HG03469 (cell line): ENCODE measurements at regions not wholly inside any gene's neighbourhood (a gene's known extent, or its start where the extent isn't known, plus 50 kb on each side); places are given as distances from the start of the nearest gene placed in this dataset.

Source experiments
- ATAC-seq: cut with Tn5 transposase; IDR thresholded peaks from one replicate; pipeline ENCODE4 v1.9.1; 2021; ENCODE audit warnings: mild to moderate bottlenecking, moderate library complexity, moderate number of reproducible peaks; ENCODE audit not compliant: unreplicated experiment

GRCh38 chrX:39165185-39165584, 363.9 kb downstream of the MID1IP1 start:
- ATAC-seq, result no peak

DNA sequence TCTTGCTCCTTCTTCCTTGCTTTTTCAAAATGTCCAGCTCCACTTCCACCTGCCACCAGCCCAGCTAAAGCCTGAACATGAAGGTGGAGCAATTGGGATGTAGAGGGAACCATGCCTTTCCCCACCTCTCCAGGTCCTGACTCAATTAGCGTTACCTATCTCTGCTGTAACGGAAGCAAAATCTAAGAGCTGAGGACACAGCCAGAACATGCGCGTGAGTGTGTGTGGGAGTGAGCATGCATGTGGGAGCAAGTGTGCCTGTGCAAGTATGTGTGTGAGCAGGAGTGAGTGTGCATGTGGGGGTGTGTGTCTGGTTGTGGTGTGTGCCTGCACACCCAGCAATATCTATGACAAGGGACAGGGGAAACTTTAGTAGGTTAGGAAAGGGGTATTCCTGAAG, 364.5 kb downstream of the MID1IP1 start:
- no peak for ATAC-seq

- ATAC-seq, result peak; percentile 62
Measured at GRCh38 chrX:39167791-39168190, 366.5 kb downstream of the MID1IP1 start.

- no peak for ATAC-seq
Measured at GRCh38 chrX:39168609-39169008, 367.4 kb downstream of the MID1IP1 start.

GRCh38 chrX:39169976-39170375, 368.7 kb downstream of the MID1IP1 start:
- ATAC-seq, result no peak

GRCh38 chrX:39170464-39170863, 369.2 kb downstream of the MID1IP1 start:
- no peak for ATAC-seq

- no peak for ATAC-seq
Measured at GRCh38 chrX:39171686-39172085, 370.4 kb downstream of the MID1IP1 start.

DNA sequence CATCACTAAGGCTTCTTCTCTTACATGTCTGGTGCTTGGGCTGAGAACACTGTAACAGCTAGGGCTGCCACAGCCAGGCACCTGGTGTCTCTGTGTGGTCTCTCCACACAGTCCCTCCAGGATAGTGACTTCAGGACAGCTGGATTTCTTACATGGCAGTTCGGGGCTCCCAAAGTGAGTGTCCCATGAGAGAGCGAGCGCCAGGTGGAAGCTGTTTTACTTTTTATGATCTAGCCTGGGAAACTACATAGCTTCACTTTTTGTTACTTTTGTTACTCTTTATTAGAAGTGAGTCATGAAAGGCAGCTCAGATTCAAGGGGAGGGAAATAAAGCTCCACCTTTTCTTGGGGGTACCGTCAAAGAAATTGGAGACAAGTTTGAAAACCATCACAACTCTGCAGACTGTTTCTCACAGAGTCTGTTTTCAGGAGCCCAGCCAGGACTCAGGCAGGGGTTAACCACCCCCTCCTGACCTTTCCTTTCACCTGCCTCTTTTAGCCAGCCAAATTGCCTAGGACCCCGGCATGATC, 373.0 kb downstream of the MID1IP1 start:
- ATAC-seq, result no peak

DNA sequence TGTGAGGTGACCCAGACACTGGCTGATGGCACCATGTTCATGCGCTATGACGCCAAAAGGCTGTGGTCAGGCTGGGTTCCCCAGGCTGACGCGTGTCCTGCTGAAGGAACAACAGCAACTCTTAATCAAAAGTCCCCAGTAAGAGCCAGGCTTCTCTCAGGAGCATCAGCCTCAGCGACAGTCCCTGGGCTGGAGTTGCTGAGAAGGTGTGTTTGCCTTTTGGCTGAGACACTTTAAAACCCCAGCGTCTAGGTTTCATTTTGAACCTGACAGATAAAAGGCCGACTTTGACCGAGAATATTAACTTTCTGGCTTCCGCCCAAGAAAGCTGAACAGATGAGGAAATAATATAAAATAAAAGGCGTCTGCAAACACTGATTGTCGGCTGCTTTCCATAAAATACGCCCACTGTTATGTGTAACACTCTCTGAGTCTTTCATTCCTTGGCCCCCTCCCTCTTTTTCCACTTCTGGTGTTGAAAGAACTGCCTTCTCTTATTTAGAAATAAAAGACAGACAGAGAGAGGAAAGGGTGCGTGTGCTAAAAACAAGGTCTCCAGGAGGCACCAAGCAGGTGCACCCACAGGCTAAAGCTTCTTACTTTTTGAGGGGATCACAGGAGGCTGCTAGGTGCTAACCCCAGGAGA, 373.6 kb downstream of the MID1IP1 start:
- no peak for ATAC-seq

DNA sequence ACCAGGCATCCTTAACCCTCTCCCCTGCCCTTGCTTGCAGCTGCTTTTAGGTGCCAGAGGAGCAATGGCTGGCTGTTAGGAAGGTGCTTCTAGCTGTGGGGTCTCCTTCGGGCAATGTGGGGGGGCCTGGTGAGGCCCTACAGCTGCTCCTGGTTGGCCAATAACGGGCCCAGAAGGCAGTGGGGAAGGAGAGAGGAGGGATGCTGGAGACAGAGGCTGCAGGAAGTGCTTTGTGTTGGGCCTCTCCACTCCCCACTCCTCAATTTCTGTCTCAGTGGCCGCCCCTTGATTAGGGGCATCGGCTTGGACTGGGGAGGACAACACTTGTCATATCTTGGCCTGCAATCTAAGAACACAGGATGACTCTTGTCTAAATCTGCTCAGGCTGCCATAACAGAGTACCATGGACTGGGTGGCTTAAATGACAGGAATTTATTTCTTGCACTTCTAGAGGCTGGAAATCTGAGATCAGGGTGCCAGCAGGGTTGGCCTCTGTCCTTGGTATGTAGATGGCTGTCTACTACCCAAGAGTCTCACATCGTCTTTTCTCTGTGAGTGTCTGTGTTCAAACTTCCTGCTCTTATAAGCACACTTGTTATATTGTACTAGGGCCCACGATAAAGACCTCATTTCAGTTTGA, 374.3 kb downstream of the MID1IP1 start:
- ATAC-seq, result no peak

GRCh38 chrX:39176105-39176504, 374.8 kb downstream of the MID1IP1 start:
- no peak for ATAC-seq

DNA sequence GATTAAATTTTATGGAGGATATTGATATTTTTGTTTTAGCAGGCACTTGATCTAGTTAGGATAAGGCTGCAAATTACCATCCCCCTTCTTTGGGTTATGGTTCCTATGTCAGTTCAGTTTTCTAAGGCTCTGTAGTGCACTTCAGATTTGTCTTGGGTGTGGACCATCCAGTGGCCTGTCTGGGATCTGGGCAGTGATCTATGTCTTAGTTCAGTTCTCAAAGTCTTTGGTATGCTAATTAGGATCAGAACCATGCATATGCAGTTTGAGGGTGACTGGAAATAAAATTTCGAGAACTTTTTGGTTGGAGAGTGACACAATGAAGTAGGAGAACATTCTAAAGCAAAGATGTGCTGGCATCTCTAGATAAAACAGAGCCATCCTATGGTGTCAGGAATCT, 388.2 kb downstream of the MID1IP1 start:
- no peak for ATAC-seq

DNA sequence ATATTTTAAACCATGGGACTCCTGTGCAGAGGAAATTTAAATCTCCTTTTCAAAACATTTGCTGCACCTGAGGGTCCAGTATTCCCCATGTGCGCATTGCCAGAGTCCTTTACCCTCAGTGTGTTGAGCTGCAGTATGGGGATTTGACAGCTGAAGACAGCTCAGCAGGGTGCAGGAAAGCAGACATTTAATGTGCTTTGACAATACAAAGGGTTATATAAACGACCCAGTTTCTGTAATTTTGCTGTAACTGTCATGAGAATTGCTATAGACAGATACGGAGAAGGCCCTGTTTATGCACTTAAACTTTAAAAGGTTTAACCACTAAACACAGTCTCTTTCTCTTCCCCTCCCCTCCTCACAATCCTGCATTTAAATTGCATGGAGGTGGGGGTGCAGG, 393.4 kb downstream of the MID1IP1 start:
- no peak for ATAC-seq

DNA sequence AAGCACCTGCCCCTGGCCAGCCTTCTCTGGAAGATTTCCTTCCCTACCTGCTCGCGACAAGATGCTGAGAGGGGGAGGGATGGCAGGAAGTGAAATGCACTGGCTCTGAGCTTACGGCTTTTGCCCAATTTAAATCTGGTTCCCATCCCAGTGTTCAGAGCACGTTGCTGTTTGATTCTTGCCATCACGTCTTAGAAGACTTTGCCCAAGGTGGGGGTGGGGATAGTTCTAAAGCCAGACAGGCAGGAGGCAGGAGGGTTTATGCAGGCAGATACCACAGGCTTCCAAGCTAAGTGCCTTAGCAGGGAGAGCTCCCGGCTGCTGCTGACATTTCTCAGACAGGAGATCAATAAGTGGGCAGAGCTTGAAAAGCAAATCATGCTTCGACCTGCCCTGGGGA, 393.9 kb downstream of the MID1IP1 start:
- ATAC-seq, result no peak

DNA sequence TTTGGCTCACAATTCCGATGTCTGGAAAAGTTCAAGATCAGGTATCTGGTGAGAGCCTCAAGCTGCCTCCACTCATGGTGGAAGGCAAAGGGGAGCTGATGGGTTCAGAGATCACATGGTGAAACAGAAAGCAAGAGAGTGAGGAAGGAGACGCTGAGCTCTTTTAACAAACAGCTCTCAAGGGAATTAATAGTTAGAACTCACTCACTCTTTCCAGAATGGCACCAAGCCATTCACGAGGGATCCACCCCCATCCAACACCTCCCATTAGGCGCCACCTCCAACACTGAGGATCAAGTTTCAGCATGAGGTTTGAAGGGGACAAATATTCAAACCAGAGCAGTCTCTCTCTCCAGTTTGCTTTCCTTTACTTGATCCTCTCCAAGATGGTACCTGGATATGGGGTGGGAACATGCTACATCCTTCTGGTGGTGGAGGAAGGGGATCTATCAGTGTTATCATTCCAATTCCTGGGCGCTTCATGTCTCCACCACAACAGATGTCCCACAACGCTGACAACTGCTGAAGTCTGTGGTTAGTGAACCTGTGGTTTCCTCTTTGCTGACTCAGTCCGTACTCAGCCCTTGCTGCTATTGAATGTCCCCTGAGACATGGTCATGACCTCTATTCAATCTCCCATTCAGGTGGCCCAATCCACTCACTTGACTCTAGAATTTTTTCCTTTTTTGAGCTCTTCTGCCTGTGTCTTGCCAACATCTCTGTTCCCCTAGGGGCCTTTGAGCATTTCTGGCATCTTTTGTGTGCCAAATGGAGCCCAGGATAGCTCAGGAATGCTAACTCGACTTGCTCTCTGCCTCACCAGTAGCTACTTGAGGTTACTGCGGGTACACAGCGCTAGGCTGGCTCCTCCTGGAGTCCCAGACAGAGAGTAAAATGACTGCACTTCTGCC, 395.2 kb downstream of the MID1IP1 start:
- peak; percentile 81 for ATAC-seq

DNA sequence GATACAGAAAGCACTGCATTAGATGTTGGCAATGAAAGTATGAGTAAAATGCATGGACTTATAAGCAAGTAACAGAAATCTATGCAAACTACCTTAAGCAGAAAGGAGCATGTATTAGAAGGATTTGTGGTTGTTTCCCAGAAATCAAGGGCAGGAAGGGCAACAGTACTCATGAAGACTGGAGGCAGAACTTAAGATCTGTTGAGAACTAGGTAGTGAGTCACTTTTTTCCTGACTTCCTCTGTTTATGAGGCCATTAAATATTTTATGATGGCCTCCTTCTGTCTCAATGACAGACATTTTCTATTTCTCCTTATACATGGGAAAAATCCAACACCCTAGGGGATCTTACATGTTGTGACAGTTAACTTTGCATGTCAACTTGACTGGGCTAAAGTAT, 398.2 kb downstream of the MID1IP1 start:
- ATAC-seq, result no peak

DNA sequence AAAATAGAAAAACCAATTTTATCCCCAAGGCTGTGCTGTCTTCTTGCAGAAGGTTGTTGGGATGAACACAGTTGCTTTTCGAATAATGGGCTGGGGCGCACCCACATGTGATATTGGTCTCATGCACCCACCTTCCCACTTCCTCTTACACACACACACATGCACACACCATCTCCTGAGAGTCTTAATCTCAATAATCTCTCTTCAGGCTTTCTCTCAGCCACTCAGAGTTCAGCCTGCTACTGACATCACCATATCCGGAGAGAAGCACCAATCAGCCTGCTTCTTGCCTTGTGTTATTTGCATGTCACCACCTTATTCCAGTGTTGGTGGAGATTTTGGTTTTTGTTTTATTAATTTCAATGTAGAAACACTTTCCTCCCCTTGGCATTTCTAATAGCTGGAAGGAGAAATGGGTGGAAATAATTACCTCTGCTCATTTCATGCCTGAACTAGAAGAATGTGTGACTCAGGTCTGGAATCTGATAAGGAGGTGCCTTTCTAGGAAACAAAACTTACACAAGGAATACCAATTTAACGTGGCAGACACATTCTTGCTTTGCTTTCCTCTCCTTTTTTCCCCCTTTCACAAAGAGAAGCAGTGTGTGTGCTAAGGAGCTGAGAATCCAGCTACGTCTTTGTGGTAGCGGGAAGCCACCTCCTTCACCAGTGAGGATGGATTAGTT, 400.2 kb downstream of the MID1IP1 start:
- ATAC-seq, result no peak

DNA sequence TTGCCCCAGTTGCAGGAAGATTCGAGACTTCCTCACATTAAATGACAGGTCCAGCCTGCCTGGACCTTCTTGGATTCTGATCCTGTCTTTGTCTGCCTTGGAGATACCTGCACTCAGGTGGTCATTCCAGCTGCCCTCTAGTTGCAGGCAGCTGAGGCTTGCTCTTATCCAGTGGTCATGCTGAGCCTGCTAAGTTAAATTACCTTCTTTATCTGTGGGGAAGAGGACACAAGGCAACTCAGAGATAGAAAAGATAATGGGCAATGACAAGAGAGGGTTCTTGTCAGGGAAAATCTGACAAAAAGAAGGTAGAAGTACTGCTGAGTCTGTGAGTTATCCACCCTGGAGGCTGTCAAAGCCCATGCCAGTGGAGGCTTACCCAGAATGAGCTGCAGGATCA, 401.4 kb downstream of the MID1IP1 start:
- no peak for ATAC-seq

DNA sequence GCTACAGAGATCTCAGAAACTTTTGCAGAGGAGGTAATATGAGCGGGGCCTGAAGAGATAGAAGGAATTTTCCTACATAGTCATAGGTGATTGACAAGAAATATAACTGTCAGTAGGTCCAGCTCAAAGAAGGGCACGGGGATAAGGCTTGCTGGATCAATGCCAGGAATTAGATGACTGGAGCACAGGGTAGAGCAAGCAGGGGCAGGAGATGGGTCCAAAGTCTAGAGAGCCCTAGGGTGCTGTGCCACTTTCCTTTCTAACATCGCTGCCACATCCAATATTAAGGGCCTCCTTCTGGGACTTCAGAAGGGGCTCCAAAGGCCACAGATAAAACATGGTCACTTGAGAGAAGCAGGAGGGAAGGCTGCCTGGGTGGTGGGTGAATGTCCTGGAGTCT, 402.2 kb downstream of the MID1IP1 start:
- ATAC-seq, result no peak

DNA sequence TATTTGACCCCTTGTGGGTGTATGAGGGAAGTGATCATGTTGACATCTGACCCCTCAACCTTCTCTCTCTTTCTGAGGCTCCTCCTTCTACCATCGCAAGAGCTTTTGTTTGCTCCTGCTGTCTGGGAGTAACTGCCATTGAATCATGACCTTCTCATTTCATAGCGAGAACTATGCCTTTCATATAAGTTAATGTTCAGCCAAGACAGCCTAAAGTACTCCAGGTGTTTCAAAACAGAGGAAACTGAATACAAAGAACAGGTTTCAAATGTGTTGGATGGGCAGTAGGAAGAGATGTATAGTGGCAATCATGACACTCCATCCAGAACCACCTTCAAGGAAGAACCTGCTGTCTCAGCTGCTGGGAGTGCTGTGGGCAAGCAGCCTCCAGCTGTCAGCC, 403.1 kb downstream of the MID1IP1 start:
- ATAC-seq, result no peak

DNA sequence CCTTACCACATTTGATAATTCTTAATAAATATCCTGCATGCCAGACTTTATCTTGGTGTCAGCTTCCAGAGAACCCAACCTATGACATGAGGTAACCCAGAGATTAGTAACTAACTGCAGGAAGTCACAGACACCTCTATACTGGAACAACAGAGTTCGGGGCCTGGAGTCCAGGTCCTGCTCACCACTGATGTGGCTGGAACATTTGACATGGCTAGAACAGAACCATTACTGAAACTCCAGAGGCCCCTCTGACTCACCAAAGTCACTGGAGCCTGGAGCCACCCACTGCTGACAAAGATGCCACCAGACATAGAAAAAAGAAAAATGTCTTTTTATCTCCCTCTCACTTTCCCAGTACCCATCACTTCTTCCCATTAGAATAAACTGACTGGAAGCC, 403.7 kb downstream of the MID1IP1 start:
- no peak for ATAC-seq
